H1 (cell line): ENCODE measurements at regions not wholly inside any gene's neighbourhood (a gene's known extent, or its start where the extent isn't known, plus 50 kb on each side); places are given as distances from the start of the nearest gene placed in this dataset.

ENCODE experiments used
- BACH1 ChIP-seq: IDR thresholded peaks from 2 replicates; pipeline ENCODE4 v1.6.1; 2012; ENCODE audit warnings: low read length, improper control_type of control experiment
- CTCF ChIP-seq, 3 experiments: IDR thresholded peaks; 1 replicate in 2 of 3; 2 replicates in 1 of 3; pipeline versions ENCODE4 v1.5.1 to v1.6.1; 2011; ENCODE audit warnings: low read length in 3 of 3, mild to moderate bottlenecking in 3 of 3, inconsistent platforms in 2 of 3, low read depth in 1 of 3, moderate library complexity in 1 of 3; ENCODE audit not compliant: insufficient read depth in 1 of 3; ENCODE audit errors: control extremely low read depth in 1 of 3
- EGR1 ChIP-seq: IDR thresholded peaks from 2 replicates; pipeline ENCODE4 v1.6.1; 2011; ENCODE audit warnings: low read depth, low read length, borderline replicate concordance
- EP300 ChIP-seq, 2 experiments: IDR thresholded peaks; 1 replicate in 1 of 2; 2 replicates in 1 of 2; pipeline ENCODE4 v1.6.1; 2011 to 2012; ENCODE audit warnings: low read depth in 2 of 2, low read length in 2 of 2, mild to moderate bottlenecking in 2 of 2, borderline replicate concordance in 1 of 2, inconsistent platforms in 1 of 2, moderate library complexity in 1 of 2
- HDAC6 ChIP-seq: IDR thresholded peaks from one replicate; pipeline ENCODE4 v1.7.1; 2012; ENCODE audit warnings: low read depth, mild to moderate bottlenecking, inconsistent platforms, low read length, moderate library complexity
- POLR2AphosphoS5 ChIP-seq: IDR thresholded peaks from 2 replicates; pipeline ENCODE4 v1.6.1; 2011; ENCODE audit warnings: low read depth, low read length
- SIRT6 ChIP-seq: IDR thresholded peaks from one replicate; pipeline ENCODE4 v1.7.1; 2012; ENCODE audit warnings: low read length, inconsistent platforms
- SUZ12 ChIP-seq: fragments of 200-600 bp; sonication (generic); IDR thresholded peaks from 2 replicates; pipeline ENCODE4 v1.6.1; 2012; ENCODE audit warnings: mild to moderate bottlenecking, inconsistent platforms, low read length, moderate library complexity, mixed read lengths
- TAF1 ChIP-seq: IDR thresholded peaks from 2 replicates; pipeline ENCODE4 v1.6.1; 2011; ENCODE audit warnings: mild to moderate bottlenecking, low read depth, low read length
- TCF12 ChIP-seq: IDR thresholded peaks from 2 replicates; pipeline ENCODE4 v1.6.1; 2011; ENCODE audit warnings: low read depth, mild to moderate bottlenecking, low read length
- ZNF274 ChIP-seq: IDR thresholded peaks from 2 replicates; pipeline ENCODE4 v1.7.0; 2012; ENCODE audit warnings: low read length, borderline replicate concordance; ENCODE audit errors: extremely low read depth

DNA sequence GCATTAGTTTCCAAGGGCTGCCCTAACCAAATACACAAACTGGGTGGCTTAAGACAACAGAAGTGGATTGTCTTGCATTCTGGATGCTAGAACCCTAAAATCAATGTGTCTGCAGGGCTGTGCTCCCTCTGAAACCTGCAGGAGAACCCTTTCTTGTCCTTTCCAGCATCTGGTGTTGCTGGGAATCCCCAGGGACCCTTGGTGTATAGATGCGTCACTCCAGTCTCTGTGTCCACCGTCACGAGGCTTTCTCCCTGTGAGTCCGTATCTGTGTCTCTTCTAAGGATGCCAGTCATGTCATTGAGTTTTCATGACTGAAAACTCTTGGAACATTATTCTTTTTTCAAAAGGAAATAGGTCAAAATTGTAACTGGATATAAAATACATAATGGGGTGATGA is 142.9 kb downstream of the RNASET2 start:
- TF ChIP-seq CTCF (IDR thresholded peaks at IDR 0.05; ENCODE audit: control extremely low read depth in 1 of 3, insufficient read depth in 1 of 3, low read depth in 1 of 3, low read length in 3 of 3) (no peak), EGR1 (no peak), SUZ12 (no peak), TCF12 (no peak), SIRT6 (no peak), BACH1 (no peak), POLR2AphosphoS5 (no peak), ZNF274 (no peak), EP300 (IDR thresholded peaks at IDR 0.05; ENCODE audit: borderline replicate concordance in 1 of 2, low read depth in 2 of 2, low read length in 2 of 2) (no peak), TAF1 (no peak), HDAC6 (no peak)
